ENCODE measurements at regions not wholly inside any gene's neighbourhood (a gene's known extent, or its start where the extent isn't known, plus 50 kb on each side); places are given as distances from the start of the nearest gene placed in this dataset.
"Not testable (repeated sequence)": the region's sequence is repeated elsewhere in the genome, so short reads cannot be mapped to it uniquely, and the experiment has no call there.

GRCh38 chr12:74016324-74016723 is 521.3 kb upstream of the ATXN7L3B start:
- TF ChIP-seq, protein P1, sequence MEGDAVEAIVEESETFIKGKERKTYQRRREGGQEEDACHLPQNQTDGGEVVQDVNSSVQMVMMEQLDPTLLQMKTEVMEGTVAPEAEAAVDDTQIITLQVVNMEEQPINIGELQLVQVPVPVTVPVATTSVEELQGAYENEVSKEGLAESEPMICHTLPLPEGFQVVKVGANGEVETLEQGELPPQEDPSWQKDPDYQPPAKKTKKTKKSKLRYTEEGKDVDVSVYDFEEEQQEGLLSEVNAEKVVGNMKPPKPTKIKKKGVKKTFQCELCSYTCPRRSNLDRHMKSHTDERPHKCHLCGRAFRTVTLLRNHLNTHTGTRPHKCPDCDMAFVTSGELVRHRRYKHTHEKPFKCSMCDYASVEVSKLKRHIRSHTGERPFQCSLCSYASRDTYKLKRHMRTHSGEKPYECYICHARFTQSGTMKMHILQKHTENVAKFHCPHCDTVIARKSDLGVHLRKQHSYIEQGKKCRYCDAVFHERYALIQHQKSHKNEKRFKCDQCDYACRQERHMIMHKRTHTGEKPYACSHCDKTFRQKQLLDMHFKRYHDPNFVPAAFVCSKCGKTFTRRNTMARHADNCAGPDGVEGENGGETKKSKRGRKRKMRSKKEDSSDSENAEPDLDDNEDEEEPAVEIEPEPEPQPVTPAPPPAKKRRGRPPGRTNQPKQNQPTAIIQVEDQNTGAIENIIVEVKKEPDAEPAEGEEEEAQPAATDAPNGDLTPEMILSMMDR (IDR thresholded peaks at IDR 0.05), result not testable (repeated sequence)
- not testable (repeated sequence) for TF ChIP-seq POLR2A (IDR thresholded peaks at IDR 0.05)
